K562 (cell line): ENCODE measurements at regions not wholly inside any gene's neighbourhood (a gene's known extent, or its start where the extent isn't known, plus 50 kb on each side); places are given as distances from the start of the nearest gene placed in this dataset.

Source experiments
- ATAC-seq: fragments of 200-7000 bp; cut with Tn5 transposase; 3 replicates; pipeline ENCODE4 v1.9.1; 2020; ENCODE audit warnings: moderate library complexity
- BruUV-seq: library from RNA; stranded (reverse); fragments of 400-500 nt; replicated peaks from 2 replicates; lab custom pipeline; 2021; lab: Mats Ljungman, UMichigan
- CTCF ChIA-PET: fragments of 300-600 bp; formaldehyde crosslinking; extraction: SDS; loops from one replicate; lab custom pipeline; 2021; ENCODE audit warnings: low intra/inter-chr PET ratio; lab: Yijun Ruan, JAX
- POLR2A ChIA-PET: fragments of 300-600, 350-650 bp; sonication (Branson Sonifier 250); formaldehyde crosslinking; extraction: SDS; loops from one replicate; lab custom pipeline; 2021; ENCODE audit warnings: antibody characterized with exemption, inconsistent platforms; lab: Yijun Ruan, JAX
- DNase-seq, 4 experiments: peaks; one replicate each; pipeline versions ENCODE4 v3.0.0 to v3.0.0-alpha.2; 2011 to 2018; ENCODE audit warnings: low spot score in 3 of 4, mixed read lengths in 3 of 4; ENCODE audit errors: extremely low read depth in 1 of 4
- FAIRE-seq: peaks from 2 replicates; lab custom pipeline; 2011; peaks lifted over from hg19 to GRCh38; lab: Jason Lieb, UNC
- H2AFZ ChIP-seq: 2 replicates; pipeline ENCODE4 v1.6.0; 2011; ENCODE audit warnings: low read depth, low read length, control low read depth, inconsistent platforms
- H3K27ac ChIP-seq: fragments of 200-600 bp; 3 replicates; pipeline ENCODE4 v1.8.0; 2011; ENCODE audit warnings: low read depth, mild to moderate bottlenecking, control low read depth, inconsistent platforms, low read length, moderate library complexity, mixed read lengths; ENCODE audit errors: extremely low read depth
- H3K27me3 ChIP-seq, 2 experiments: fragments of 300-600 bp in 1 of 2; 2 replicates in 1 of 2; 3 replicates in 1 of 2; pipeline versions ENCODE4 v1.6.0 to v1.8.0; 2011; ENCODE audit warnings: inconsistent platforms in 2 of 2, low read length in 2 of 2, mild to moderate bottlenecking in 1 of 2, mixed read lengths in 1 of 2, moderate library complexity in 1 of 2; ENCODE audit not compliant: control insufficient read depth in 2 of 2, insufficient read depth in 2 of 2
- H3K36me3 ChIP-seq: fragments of 300-600 bp; 3 replicates; pipeline ENCODE4 v1.8.0; 2011; ENCODE audit warnings: mild to moderate bottlenecking, low read length, inconsistent platforms; ENCODE audit not compliant: control insufficient read depth, insufficient read depth
- H3K4me1 ChIP-seq, 2 experiments: fragments of 200-600 bp in 1 of 2; replicated peaks in 1 of 2; 2 replicates in 1 of 2; 3 replicates in 1 of 2; pipeline versions ENCODE4 v1.5.1 to v1.8.0; 2011; ENCODE audit warnings: inconsistent platforms in 2 of 2, low read length in 2 of 2, mild to moderate bottlenecking in 1 of 2, mixed read lengths in 1 of 2, moderate library complexity in 1 of 2; ENCODE audit not compliant: control insufficient read depth in 2 of 2, insufficient read depth in 2 of 2
- H3K4me2 ChIP-seq: 2 replicates; pipeline ENCODE4 v1.6.1; 2011; ENCODE audit warnings: low read length, control low read depth, inconsistent platforms, mixed read lengths; ENCODE audit not compliant: insufficient read depth
- H3K4me3 ChIP-seq: fragments of 200-600 bp; sonication (generic), shearing (Covaris generic); 2 replicates; pipeline ENCODE4 v1.5.1; 2016; ENCODE audit warnings: control low read depth, inconsistent platforms
- H3K79me2 ChIP-seq: fragments of 200-600 bp; 3 replicates; pipeline ENCODE4 v1.8.0; 2011; ENCODE audit warnings: low read length, inconsistent platforms; ENCODE audit not compliant: control insufficient read depth, insufficient read depth
- H3K9ac ChIP-seq, 2 experiments: 2 replicates each; pipeline versions ENCODE4 v1.6.0 to v1.6.1; 2011; ENCODE audit warnings: low read depth in 2 of 2, low read length in 2 of 2, control low read depth in 1 of 2, inconsistent platforms in 1 of 2, mild to moderate bottlenecking in 1 of 2, mixed read lengths in 1 of 2; ENCODE audit not compliant: insufficient read depth in 1 of 2
- H3K9me1 ChIP-seq: one replicate; pipeline ENCODE4 v1.6.0; 2011; ENCODE audit warnings: inconsistent platforms, mild to moderate bottlenecking, low read length, moderate library complexity; ENCODE audit not compliant: control insufficient read depth, insufficient read depth
- H3K9me3 ChIP-seq: replicated peaks from 2 replicates; pipeline ENCODE4 v1.5.1; 2011; ENCODE audit warnings: low read depth, low read length, inconsistent platforms; ENCODE audit not compliant: control insufficient read depth, insufficient read depth
- H4K20me1 ChIP-seq: replicated peaks from 2 replicates; pipeline ENCODE4 v1.6.1; 2011; ENCODE audit warnings: low read length, inconsistent platforms, mixed read lengths; ENCODE audit not compliant: control insufficient read depth, insufficient read depth
- MBD2 ChIP-seq: sonication (generic); IDR thresholded peaks from 2 replicates; pipeline ENCODE4 v1.6.1; 2016; ENCODE audit warnings: low read depth, borderline replicate concordance
- NCOA1 ChIP-seq: fragments of 450-650 bp; IDR thresholded peaks from 2 replicates; pipeline ENCODE4 v1.6.1; 2016; ENCODE audit warnings: low read depth
- POLR2A ChIP-seq: fragments of 450-650 bp; conservative IDR thresholded peaks from 2 replicates; pipeline ENCODE4 v1.6.1; 2016
- RBM17 ChIP-seq: fragments of 200-400 bp; formaldehyde crosslinking; IDR thresholded peaks from 2 replicates; pipeline ENCODE4 v1.6.1; 2017; ENCODE audit warnings: low read depth, mild to moderate bottlenecking, low read length, borderline replicate concordance
- ZNF174 ChIP-seq: fragments of 250-450 bp; sonication (Bioruptor Pico); IDR thresholded peaks from 2 replicates; pipeline ENCODE4 v1.4.0; 2020; ENCODE audit warnings: mild to moderate bottlenecking
- ZNF347 ChIP-seq: fragments of 450-650 bp; formaldehyde crosslinking; IDR thresholded peaks from 2 replicates; pipeline ENCODE4 v1.4.0; 2020; ENCODE audit warnings: low read depth, mild to moderate bottlenecking, moderate library complexity
- WGBS: fragments of 100-300 bp; shearing (Covaris generic); methylation state at CpG from one replicate; pipeline ENCODE4 v1.1.6; 2016; ENCODE audit warnings: low coverage, mixed read lengths; ENCODE audit not compliant: insufficient coverage; ENCODE audit errors: missing lambda C conversion rate; 5-methylcytosine and 5-hydroxymethylcytosine counted together
- in situ Hi-C: fragments of 300-500 bp; cut with MboI; formaldehyde crosslinking; loops from 4 replicates; pipeline ENCODE4 v1.15.0; 2018; ENCODE audit warnings: inconsistent platforms, mixed read lengths
- intact Hi-C: fragments of 100-400 bp; cut with micrococcal nuclease; formaldehyde crosslinking; loops from 2 replicates; pipeline ENCODE4 v1.14.2; 2022
- TF ChIP-seq, protein P1 (sequence below): fragments of 450-650 bp; IDR thresholded peaks from 2 replicates; pipeline ENCODE4 v1.6.1; 2016
- TF ChIP-seq, protein P2 (sequence below): sonication (generic); formaldehyde crosslinking; IDR thresholded peaks from 2 replicates; pipeline ENCODE4 v1.8.0; 2022; ENCODE audit warnings: missing genetic modification reagents, mild to moderate bottlenecking, borderline replicate concordance

DNA sequence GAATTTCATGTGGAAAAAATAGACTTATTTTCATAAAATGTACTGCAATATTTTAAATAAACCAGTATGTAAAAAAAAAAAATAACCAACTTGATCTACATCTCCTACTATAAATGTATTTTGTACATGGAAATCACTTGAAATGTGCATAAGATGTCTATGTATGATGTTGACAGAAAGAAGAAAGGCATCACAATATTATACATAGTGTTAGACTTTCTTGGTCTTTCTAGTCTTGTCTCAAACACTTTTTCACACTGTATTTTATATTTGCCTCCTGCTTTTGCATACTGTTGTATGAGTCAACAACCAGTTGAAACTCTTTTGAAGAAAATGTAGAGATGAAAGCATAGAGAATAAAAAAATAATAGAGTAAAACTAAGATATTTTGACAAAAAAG, 352.4 kb upstream of the MGAT4C start:
- H3K79me2 ChIP-seq, result no peaks in the 10 kb centered on the region
- no peak overlapping the region for H3K9ac ChIP-seq
- no peak overlapping the region for H3K4me3 ChIP-seq
- POLR2A ChIA-PET, result no interaction called here
- H3K4me1 ChIP-seq, result no peaks in the 10 kb centered on the region
- CTCF ChIA-PET, result no interaction called here
- FAIRE-seq (no peak), DNase-seq (no peak), ATAC-seq (no peak)
- H3K27ac ChIP-seq, result no peak overlapping the region
- no peak overlapping the region for H2AFZ ChIP-seq
- BruUV-seq, result no TSS peak
- H3K9me1 ChIP-seq, result no peaks in the 10 kb centered on the region
- no peaks in the 10 kb centered on the region for H3K9me3 ChIP-seq
- H3K36me3 ChIP-seq, result no peaks in the 10 kb centered on the region
- TF ChIP-seq MBD2 (no peak), NCOA1 (no peak)
- intact Hi-C loops, result no loop called here
- no peak overlapping the region for H3K4me2 ChIP-seq
- no peaks in the 10 kb centered on the region for H3K27me3 ChIP-seq
- H4K20me1 ChIP-seq, result no peaks in the 10 kb centered on the region
- in situ Hi-C loops, result no loop called here

DNA sequence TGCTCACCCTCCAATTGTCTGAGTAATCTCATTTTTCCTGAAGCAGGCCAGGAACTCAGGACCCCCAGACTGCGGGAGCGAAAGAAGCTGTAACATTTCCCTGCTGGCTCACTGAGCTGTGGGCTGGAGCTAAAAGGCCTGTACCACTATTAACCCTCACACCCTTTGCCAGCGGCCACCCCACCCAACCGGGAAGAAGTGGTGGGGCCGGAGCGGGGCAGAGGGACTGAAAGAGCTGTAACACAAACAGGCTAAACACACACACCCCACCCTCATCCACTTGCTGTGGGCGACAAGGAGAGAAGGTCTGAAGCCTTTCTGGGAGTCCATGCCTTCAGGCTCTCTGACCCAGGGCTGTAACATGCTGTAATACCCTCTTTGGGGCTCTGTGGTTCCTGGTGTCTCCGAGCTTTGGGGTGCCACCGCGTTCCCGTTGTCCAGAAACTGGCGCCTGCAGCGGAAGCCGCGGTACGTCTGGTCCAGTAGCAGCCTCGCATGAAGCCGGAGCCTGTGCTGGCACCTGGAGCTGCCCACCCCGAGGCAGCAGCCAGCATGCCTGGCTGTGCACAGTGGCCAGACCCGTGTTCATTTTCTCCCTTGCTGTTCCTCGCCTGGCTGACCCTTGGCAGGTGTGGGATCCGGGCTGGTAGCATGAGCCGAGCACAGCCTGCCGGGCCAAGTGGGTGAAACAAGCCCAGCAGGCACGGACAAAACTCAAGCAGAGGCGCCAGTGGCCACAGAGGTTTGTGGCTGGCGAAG, 345.5 kb upstream of the MGAT4C start:
- POLR2A ChIA-PET, result no interaction called here
- ATAC-seq, result no peak

More for the DNA sequence above, 345.5 kb upstream of the MGAT4C start:
- Histone ChIP-seq H3K9ac (no peak overlapping the region), H3K9me1 (no peaks in the 10 kb centered on the region), H3K36me3 (no peaks in the 10 kb centered on the region), H3K9me3 (0 out of 2 replicates have a peak, but pooled peaks cover 2% of the 10 kb centered on the region), H3K79me2 (no peaks in the 10 kb centered on the region), H2AFZ (no peak overlapping the region), H3K4me2 (no peak overlapping the region), H3K27me3 (no peaks in the 10 kb centered on the region), H3K4me3 (no peak overlapping the region), H4K20me1 (no peaks in the 10 kb centered on the region), H3K4me1 (no peaks in the 10 kb centered on the region), H3K27ac (no peak overlapping the region)
- BruUV-seq, result no TSS peak
- TF ChIP-seq RBM17 (no peak), POLR2A (no peak), ZNF347 (no peak), ZNF174 (no peak)
- TF ChIP-seq, protein P1, sequence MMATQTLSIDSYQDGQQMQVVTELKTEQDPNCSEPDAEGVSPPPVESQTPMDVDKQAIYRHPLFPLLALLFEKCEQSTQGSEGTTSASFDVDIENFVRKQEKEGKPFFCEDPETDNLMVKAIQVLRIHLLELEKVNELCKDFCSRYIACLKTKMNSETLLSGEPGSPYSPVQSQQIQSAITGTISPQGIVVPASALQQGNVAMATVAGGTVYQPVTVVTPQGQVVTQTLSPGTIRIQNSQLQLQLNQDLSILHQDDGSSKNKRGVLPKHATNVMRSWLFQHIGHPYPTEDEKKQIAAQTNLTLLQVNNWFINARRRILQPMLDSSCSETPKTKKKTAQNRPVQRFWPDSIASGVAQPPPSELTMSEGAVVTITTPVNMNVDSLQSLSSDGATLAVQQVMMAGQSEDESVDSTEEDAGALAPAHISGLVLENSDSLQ, result no peak
- TF ChIP-seq, protein P2, sequence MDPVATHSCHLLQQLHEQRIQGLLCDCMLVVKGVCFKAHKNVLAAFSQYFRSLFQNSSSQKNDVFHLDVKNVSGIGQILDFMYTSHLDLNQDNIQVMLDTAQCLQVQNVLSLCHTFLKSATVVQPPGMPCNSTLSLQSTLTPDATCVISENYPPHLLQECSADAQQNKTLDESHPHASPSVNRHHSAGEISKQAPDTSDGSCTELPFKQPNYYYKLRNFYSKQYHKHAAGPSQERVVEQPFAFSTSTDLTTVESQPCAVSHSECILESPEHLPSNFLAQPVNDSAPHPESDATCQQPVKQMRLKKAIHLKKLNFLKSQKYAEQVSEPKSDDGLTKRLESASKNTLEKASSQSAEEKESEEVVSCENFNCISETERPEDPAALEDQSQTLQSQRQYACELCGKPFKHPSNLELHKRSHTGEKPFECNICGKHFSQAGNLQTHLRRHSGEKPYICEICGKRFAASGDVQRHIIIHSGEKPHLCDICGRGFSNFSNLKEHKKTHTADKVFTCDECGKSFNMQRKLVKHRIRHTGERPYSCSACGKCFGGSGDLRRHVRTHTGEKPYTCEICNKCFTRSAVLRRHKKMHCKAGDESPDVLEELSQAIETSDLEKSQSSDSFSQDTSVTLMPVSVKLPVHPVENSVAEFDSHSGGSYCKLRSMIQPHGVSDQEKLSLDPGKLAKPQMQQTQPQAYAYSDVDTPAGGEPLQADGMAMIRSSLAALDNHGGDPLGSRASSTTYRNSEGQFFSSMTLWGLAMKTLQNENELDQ (CRISPR knock-in tag), result no peak
- no peak for FAIRE-seq
- no peak for DNase-seq
- CTCF ChIA-PET, result no interaction called here
- 3% methylated on average over 22 of the region's 27 CpGs for WGBS
- intact Hi-C loops, result no loop called here
- in situ Hi-C loops, result no loop called here
